Fibroblast of villous mesenchyme (primary cell): ENCODE measurements at regions not wholly inside any gene's neighbourhood (a gene's known extent, or its start where the extent isn't known, plus 50 kb on each side); places are given as distances from the start of the nearest gene placed in this dataset.
A peak's percentile ranks its signal among the peaks of the same experiment; 100 is the strongest.
"Not testable (repeated sequence)": the region's sequence is repeated elsewhere in the genome, so short reads cannot be mapped to it uniquely, and the experiment has no call there.

ENCODE experiments used
- DNase-seq: peaks from one replicate; pipeline ENCODE4 v3.0.0-alpha.2; 2010; ENCODE audit warnings: low read depth
- H3K4me3 ChIP-seq: 2 replicates; pipeline ENCODE4 v1.5.1; 2011; ENCODE audit warnings: low read depth, mild to moderate bottlenecking, low read length
- TF ChIP-seq, protein P1 (sequence below): IDR thresholded peaks from 2 replicates; pipeline ENCODE4 v1.5.1; 2012; ENCODE audit warnings: low read depth, mild to moderate bottlenecking, low read length; ENCODE audit not compliant: insufficient read depth

DNA sequence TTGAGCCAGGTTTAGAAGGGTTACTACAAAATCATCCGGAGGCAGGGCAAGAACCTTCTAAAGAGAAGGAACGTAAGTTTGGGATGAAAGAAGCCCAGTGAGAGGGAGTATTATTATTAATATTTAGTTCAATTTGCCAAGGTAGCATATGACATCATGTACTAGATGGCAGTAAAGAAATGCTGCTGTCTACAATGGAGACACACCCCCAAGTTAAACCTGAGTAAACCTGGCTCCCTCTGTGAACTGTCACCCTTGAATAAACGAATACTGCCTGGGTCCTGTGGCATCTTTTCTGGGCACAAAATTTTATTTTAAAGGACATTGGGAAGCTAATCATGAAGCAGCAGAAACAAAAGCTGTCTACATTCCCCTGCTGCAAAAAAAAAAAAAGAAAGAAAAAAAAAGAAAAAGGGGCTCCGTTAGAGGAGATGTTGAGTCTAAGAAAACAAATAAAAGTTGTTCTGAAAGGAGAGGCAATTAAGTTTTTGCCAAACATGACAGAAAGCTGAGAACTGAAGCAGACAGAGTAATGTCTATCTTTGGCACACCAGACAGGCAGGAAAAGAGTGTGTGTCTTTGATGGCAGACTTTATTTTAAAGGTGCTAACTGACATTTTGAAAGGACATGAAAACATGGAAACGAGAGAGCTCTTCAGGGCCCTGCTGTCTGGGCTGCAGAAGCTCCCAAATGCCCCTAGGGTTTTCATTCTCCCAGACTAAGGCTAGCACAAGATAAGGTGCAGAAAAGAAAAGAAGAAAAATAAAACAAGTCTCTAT lies 557.7 kb upstream of the CHAC2 start:
- H3K4me3 ChIP-seq = no peak overlapping the region
- TF ChIP-seq, protein P1, sequence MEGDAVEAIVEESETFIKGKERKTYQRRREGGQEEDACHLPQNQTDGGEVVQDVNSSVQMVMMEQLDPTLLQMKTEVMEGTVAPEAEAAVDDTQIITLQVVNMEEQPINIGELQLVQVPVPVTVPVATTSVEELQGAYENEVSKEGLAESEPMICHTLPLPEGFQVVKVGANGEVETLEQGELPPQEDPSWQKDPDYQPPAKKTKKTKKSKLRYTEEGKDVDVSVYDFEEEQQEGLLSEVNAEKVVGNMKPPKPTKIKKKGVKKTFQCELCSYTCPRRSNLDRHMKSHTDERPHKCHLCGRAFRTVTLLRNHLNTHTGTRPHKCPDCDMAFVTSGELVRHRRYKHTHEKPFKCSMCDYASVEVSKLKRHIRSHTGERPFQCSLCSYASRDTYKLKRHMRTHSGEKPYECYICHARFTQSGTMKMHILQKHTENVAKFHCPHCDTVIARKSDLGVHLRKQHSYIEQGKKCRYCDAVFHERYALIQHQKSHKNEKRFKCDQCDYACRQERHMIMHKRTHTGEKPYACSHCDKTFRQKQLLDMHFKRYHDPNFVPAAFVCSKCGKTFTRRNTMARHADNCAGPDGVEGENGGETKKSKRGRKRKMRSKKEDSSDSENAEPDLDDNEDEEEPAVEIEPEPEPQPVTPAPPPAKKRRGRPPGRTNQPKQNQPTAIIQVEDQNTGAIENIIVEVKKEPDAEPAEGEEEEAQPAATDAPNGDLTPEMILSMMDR = no peak
- DNase-seq = no peak

GRCh38 chr2:53208815-53209214 lies 558.8 kb upstream of the CHAC2 start:
- no peak for DNase-seq

DNA sequence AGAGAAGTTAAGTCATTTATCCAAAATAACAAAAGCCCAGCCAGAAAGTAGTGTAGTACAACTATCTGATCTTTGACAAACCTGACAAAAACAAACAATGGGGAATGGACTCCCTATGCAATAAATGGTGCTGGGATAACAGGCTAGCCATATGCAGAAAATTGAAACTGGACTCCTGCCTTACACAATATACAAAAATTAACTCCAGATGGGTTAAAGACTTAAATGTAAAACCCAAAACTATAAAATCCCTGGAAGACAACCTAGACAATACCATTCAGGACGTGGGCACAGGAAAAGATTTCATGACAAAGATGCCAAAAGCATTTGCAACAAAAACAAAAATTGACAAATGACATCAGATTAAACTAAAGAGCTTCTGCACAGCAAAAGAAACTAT lies 561.4 kb upstream of the CHAC2 start:
- H3K4me3 ChIP-seq, DNase-seq: not testable (repeated sequence)

More at GRCh38 chr2:53208815-53209214, 558.8 kb upstream of the CHAC2 start:
- TF ChIP-seq, protein P1 = no peak
- H3K4me3 ChIP-seq = no peak overlapping the region

DNA sequence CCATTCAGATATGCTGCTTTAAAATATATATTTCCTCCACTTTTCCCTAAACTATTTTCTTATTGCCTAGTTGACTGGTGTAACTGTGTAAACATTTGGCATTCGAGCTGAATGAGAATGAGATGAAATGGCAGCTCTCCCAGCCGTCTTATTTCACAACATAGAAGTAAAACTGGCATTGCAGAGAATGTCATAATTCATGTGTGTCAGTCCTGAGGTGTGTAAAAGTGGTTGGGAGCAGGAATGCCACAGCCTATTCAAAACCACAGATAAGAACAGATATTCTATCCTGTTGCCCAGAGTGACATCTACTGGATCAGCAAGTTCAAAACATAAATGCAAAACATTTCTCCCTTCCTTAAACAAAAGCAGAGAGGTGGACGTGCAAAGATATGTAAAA lies 565.5 kb upstream of the CHAC2 start:
- TF ChIP-seq, protein P1 = peak; percentile 35
- peak; percentile 73 for DNase-seq

DNA sequence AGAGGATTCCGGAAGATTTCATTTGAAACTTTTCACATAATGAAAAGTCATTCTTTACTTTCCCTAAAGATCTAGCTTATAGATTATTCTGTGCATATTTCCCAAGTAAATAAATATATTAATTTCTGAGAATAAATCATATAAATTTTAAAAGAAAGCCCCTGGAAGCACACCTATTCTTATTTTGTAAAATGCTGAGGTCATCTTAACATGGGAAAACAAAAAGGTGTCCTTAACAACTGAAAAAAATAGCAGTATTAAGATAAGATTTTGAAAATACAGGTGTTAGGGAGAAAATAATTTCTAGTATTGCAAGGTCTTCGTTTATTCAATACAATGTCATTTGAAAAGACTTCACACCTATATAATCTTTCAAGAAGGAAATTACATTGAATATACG lies 567.5 kb upstream of the CHAC2 start:
- H3K4me3 ChIP-seq = no peak overlapping the region
- DNase-seq = no peak
- TF ChIP-seq, protein P1 = no peak

More for the DNA sequence above, 565.5 kb upstream of the CHAC2 start:
- H3K4me3 ChIP-seq = no peak overlapping the region

GRCh38 chr2:53188851-53189510 lies 578.6 kb upstream of the CHAC2 start:
- DNase-seq = no peak
- H3K4me3 ChIP-seq = no peak overlapping the region
- TF ChIP-seq, protein P1 = no peak

- DNase-seq = no peak
- TF ChIP-seq, protein P1 = no peak
- no peak overlapping the region for H3K4me3 ChIP-seq
These were observed 584.0 kb upstream of the CHAC2 start for GRCh38 chr2:53183581-53183980.
